ENCODE measurements at regions not wholly inside any gene's neighbourhood (a gene's known extent, or its start where the extent isn't known, plus 50 kb on each side); places are given as distances from the start of the nearest gene placed in this dataset.

GRCh38 chr14:51335531-51335930 lies 95.5 kb downstream of the TMX1 start:
- TF ChIP-seq POLR2AphosphoS5 (IDR thresholded peaks at IDR 0.05; ENCODE audit: low read depth, low read length) (no peak), POLR2A (IDR thresholded peaks at IDR 0.05; ENCODE audit: low read depth, low read length) (no peak)
